ENCODE measurements at regions not wholly inside any gene's neighbourhood (a gene's known extent, or its start where the extent isn't known, plus 50 kb on each side); places are given as distances from the start of the nearest gene placed in this dataset.

- H3K4me1 Mint-ChIP-seq (ENCODE audit: unreplicated experiment): peaks cover 8% of the 10 kb centered on the region
- H3K9me3 Mint-ChIP-seq (ENCODE audit: unreplicated experiment): no peaks in the 10 kb centered on the region
- peaks cover 2% of the 10 kb centered on the region for H3K27me3 Mint-ChIP-seq (ENCODE audit: unreplicated experiment)
- no peak for DNase-seq (ENCODE audit: low spot score)
- TF ChIP-seq CTCF (IDR thresholded peaks at IDR 0.05; ENCODE audit: unreplicated experiment): no peak
- no peak overlapping the region for H3K27ac Mint-ChIP-seq (ENCODE audit: unreplicated experiment)
- H3K36me3 Mint-ChIP-seq (ENCODE audit: low read depth, unreplicated experiment): no peaks in the 10 kb centered on the region
- no peak overlapping the region for H3K4me3 Mint-ChIP-seq (ENCODE audit: unreplicated experiment)
Measured at GRCh38 chr1:235049217-235049616, 79.4 kb downstream of the TOMM20 start.

- Mint-ChIP-seq H3K9me3 (ENCODE audit: unreplicated experiment) (no peaks in the 10 kb centered on the region), H3K27ac (ENCODE audit: unreplicated experiment) (no peak overlapping the region), H3K27me3 (ENCODE audit: unreplicated experiment) (peaks cover 3% of the 10 kb centered on the region), H3K4me1 (ENCODE audit: unreplicated experiment) (peaks cover 8% of the 10 kb centered on the region), H3K4me3 (ENCODE audit: unreplicated experiment) (no peak overlapping the region), H3K36me3 (ENCODE audit: low read depth, unreplicated experiment) (no peaks in the 10 kb centered on the region)
- no peak for DNase-seq (ENCODE audit: low spot score)
- TF ChIP-seq CTCF (IDR thresholded peaks at IDR 0.05; ENCODE audit: unreplicated experiment): no peak
Measured at GRCh38 chr1:235047331-235047871, 81.2 kb downstream of the TOMM20 start.

GRCh38 chr1:235045921-235046601 is 82.6 kb downstream of the TOMM20 start:
- TF ChIP-seq CTCF (IDR thresholded peaks at IDR 0.05; ENCODE audit: unreplicated experiment): no peak
- Mint-ChIP-seq H3K4me1 (ENCODE audit: unreplicated experiment) (peaks cover 8% of the 10 kb centered on the region), H3K36me3 (ENCODE audit: low read depth, unreplicated experiment) (no peaks in the 10 kb centered on the region), H3K27me3 (ENCODE audit: unreplicated experiment) (peaks cover 3% of the 10 kb centered on the region), H3K4me3 (ENCODE audit: unreplicated experiment) (no peak overlapping the region), H3K9me3 (ENCODE audit: unreplicated experiment) (no peaks in the 10 kb centered on the region), H3K27ac (ENCODE audit: unreplicated experiment) (no peak overlapping the region)
- no peak for DNase-seq (ENCODE audit: low spot score)

GRCh38 chr1:235045034-235045690 is 83.5 kb downstream of the TOMM20 start:
- no peak overlapping the region for H3K27ac Mint-ChIP-seq (ENCODE audit: unreplicated experiment)
- H3K4me1 Mint-ChIP-seq (ENCODE audit: unreplicated experiment): peaks cover 8% of the 10 kb centered on the region
- no peak for TF ChIP-seq CTCF (IDR thresholded peaks at IDR 0.05; ENCODE audit: unreplicated experiment)
- DNase-seq (ENCODE audit: low spot score): no peak
- no peak overlapping the region for H3K4me3 Mint-ChIP-seq (ENCODE audit: unreplicated experiment)
- H3K9me3 Mint-ChIP-seq (ENCODE audit: unreplicated experiment): no peaks in the 10 kb centered on the region
- H3K27me3 Mint-ChIP-seq (ENCODE audit: unreplicated experiment): peaks cover 2% of the 10 kb centered on the region
- H3K36me3 Mint-ChIP-seq (ENCODE audit: low read depth, unreplicated experiment): no peaks in the 10 kb centered on the region

GRCh38 chr1:235043234-235043633 is 85.4 kb downstream of the TOMM20 start:
- TF ChIP-seq CTCF (IDR thresholded peaks at IDR 0.05; ENCODE audit: unreplicated experiment): no peak
- Mint-ChIP-seq H3K4me3 (ENCODE audit: unreplicated experiment) (no peak overlapping the region), H3K36me3 (ENCODE audit: low read depth, unreplicated experiment) (no peaks in the 10 kb centered on the region), H3K27ac (ENCODE audit: unreplicated experiment) (no peak overlapping the region), H3K27me3 (ENCODE audit: unreplicated experiment) (peaks cover 3% of the 10 kb centered on the region), H3K4me1 (ENCODE audit: unreplicated experiment) (peaks cover 8% of the 10 kb centered on the region), H3K9me3 (ENCODE audit: unreplicated experiment) (peaks cover under 1% of the 10 kb centered on the region)
- no peak for DNase-seq (ENCODE audit: low spot score)
